ENCODE measurements at regions not wholly inside any gene's neighbourhood (a gene's known extent, or its start where the extent isn't known, plus 50 kb on each side); places are given as distances from the start of the nearest gene placed in this dataset.
A peak's percentile ranks its signal among the peaks of the same experiment; 100 is the strongest.

DNA sequence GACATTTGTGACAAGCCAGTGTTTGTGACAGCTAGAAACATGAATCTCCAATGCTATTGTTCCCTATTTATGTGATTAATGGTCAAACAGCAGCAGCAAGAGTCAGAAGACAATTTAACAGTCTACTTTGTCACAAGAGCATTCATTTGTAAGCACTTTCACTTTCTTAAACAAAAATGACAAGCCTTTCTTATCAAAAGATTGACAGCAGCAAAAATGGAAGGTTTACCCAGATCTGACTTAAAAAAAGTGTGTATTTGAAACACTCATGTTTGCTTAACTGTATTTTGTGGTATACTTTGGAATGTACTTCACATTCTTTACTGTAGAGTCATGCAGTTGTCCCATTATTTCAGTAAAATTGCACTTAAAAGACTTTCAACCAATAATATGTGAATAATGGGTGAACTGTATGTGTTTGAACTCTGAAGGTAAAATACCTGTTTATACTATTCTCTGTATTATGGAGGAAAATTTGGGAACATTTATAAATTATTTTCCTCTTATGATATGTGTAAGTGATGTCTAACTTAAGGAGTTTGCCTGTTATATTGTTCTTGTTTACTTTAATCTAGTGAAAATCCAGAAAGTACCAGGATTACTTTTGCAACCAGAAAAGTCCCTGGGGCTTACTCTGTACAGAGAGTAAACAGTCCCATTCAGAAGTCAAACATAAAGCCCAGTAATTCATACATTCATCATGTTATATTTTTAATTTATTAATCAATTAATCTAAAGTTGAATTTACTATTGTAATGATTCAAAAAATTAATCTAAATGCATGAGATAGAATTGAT, 314.9 kb upstream of the TRAM1L1 start:
- no peak overlapping the region for H2AFZ ChIP-seq (ENCODE audit: low read length)
- H3K4me1 ChIP-seq (ENCODE audit: insufficient read depth, low read length) = no peaks in the 10 kb centered on the region
- no peaks in the 10 kb centered on the region for H3K79me2 ChIP-seq (ENCODE audit: insufficient read depth, low read length)
- H3K79me1 ChIP-seq (ENCODE audit: insufficient read depth, low read depth, low read length, poor library complexity, severe bottlenecking) = no peaks in the 10 kb centered on the region
- no peak overlapping the region for H4K91ac ChIP-seq (ENCODE audit: insufficient read length, low read depth, low read length)
- no peak overlapping the region for H2AK5ac ChIP-seq (ENCODE audit: insufficient read length, low read length)
- H4K20me1 ChIP-seq (ENCODE audit: control insufficient read depth, insufficient read depth, insufficient read length) = no peaks in the 10 kb centered on the region
- no peak for DNase-seq
- no peaks in the 10 kb centered on the region for H3K27me3 Mint-ChIP-seq (ENCODE audit: low read depth)
- H2BK20ac ChIP-seq (ENCODE audit: low read depth, low read length, poor library complexity, severe bottlenecking) = no peak overlapping the region
- H3K4me2 ChIP-seq (ENCODE audit: insufficient read depth, insufficient read length, low read length) = no peak overlapping the region
- no peak overlapping the region for H2BK15ac ChIP-seq (ENCODE audit: low read depth, low read length)
- H3K56ac ChIP-seq (ENCODE audit: insufficient read length, low read depth, low read length) = no peak overlapping the region
- no peak overlapping the region for H3K14ac ChIP-seq (ENCODE audit: insufficient read depth, low read length)
- 0 out of 7 replicates have a peak overlapping the region, but pooled peaks of 1 of the 3 experiments have one; percentile 39 for H3K27ac Mint-ChIP-seq
- no peak overlapping the region for H3K4ac ChIP-seq (ENCODE audit: low read depth, low read length)
- no peak overlapping the region for H3K4me3 Mint-ChIP-seq
- no peak overlapping the region for H2BK12ac ChIP-seq (ENCODE audit: insufficient read length, low read depth, low read length)
- H3K9ac ChIP-seq (ENCODE audit: extremely low read depth, insufficient read length, low read length) = no peak overlapping the region
- no peaks in the 10 kb centered on the region; a peak in 1 of 4 replicates for H3K4me1 Mint-ChIP-seq
- H4K8ac ChIP-seq (replicated peaks; ENCODE audit: insufficient read length, low read depth, low read length) = no peak overlapping the region
- no peaks in the 10 kb centered on the region for H3K27me3 ChIP-seq (ENCODE audit: insufficient read depth, low read length)
- H4K5ac ChIP-seq (ENCODE audit: insufficient read length, low read depth, low read length) = no peak overlapping the region
- no peak overlapping the region for H3K18ac ChIP-seq (ENCODE audit: insufficient read length, low read depth, low read length)
- no peaks in the 10 kb centered on the region for H3K36me3 Mint-ChIP-seq (ENCODE audit: insufficient read depth in 1 of 3, low read depth in 3 of 3)
- TF ChIP-seq, protein P1, sequence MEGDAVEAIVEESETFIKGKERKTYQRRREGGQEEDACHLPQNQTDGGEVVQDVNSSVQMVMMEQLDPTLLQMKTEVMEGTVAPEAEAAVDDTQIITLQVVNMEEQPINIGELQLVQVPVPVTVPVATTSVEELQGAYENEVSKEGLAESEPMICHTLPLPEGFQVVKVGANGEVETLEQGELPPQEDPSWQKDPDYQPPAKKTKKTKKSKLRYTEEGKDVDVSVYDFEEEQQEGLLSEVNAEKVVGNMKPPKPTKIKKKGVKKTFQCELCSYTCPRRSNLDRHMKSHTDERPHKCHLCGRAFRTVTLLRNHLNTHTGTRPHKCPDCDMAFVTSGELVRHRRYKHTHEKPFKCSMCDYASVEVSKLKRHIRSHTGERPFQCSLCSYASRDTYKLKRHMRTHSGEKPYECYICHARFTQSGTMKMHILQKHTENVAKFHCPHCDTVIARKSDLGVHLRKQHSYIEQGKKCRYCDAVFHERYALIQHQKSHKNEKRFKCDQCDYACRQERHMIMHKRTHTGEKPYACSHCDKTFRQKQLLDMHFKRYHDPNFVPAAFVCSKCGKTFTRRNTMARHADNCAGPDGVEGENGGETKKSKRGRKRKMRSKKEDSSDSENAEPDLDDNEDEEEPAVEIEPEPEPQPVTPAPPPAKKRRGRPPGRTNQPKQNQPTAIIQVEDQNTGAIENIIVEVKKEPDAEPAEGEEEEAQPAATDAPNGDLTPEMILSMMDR (conservative IDR thresholded peaks at IDR 0.05) = no peak
- H2BK5ac ChIP-seq (ENCODE audit: insufficient read length, low read length) = no peak overlapping the region
- no peaks in the 10 kb centered on the region for H3K9me3 ChIP-seq (ENCODE audit: control insufficient read depth, low read depth, low read length)
- H3K23ac ChIP-seq (ENCODE audit: insufficient read length, low read depth, low read length) = no peak overlapping the region
- no peaks in the 10 kb centered on the region for H3K23me2 ChIP-seq (ENCODE audit: insufficient read length, low read depth, low read length, poor library complexity, severe bottlenecking)
- H3K9me3 Mint-ChIP-seq = no peaks in the 10 kb centered on the region; a peak in 1 of 5 replicates
- H3K27ac ChIP-seq (ENCODE audit: insufficient read length, low read depth, low read length) = no peak overlapping the region
- no peak overlapping the region for H2BK120ac ChIP-seq (ENCODE audit: low read depth, low read length, poor library complexity, severe bottlenecking)
- no peak overlapping the region for H3T11ph ChIP-seq (ENCODE audit: low read length)

Data from H9 (cell line).